LNCaP clone FGC (cell line): ENCODE measurements at regions not wholly inside any gene's neighbourhood (a gene's known extent, or its start where the extent isn't known, plus 50 kb on each side); places are given as distances from the start of the nearest gene placed in this dataset.

Source experiments
- DNase-seq: peaks from one replicate; pipeline ENCODE4 v3.0.0-alpha.2; 2011; ENCODE audit warnings: low read depth
- H3K4me3 ChIP-seq: 2 replicates; pipeline ENCODE4 v1.5.1; 2011; ENCODE audit warnings: mild to moderate bottlenecking, low read depth, low read length, control low read depth
- CTCF ChIP-seq: IDR thresholded peaks from 2 replicates; pipeline ENCODE4 v1.5.1; 2012; ENCODE audit warnings: mild to moderate bottlenecking; ENCODE audit not compliant: control insufficient read depth, insufficient read depth; ENCODE audit errors: extremely low read depth

GRCh38 chr13:64338671-64339070 lies 2891.5 kb downstream of the PCDH9 start:
- TF ChIP-seq CTCF: no peak
- DNase-seq: no peak

GRCh38 chr13:64333888-64334287 lies 2896.2 kb downstream of the PCDH9 start:
- DNase-seq: no peak
- TF ChIP-seq CTCF: no peak
- H3K4me3 ChIP-seq: no peak overlapping the region

More at GRCh38 chr13:64338671-64339070, 2891.5 kb downstream of the PCDH9 start:
- no peak overlapping the region for H3K4me3 ChIP-seq

- DNase-seq: no peak
- H3K4me3 ChIP-seq: no peak overlapping the region
- no peak for TF ChIP-seq CTCF
Observed at GRCh38 chr13:64332048-64332447, 2898.1 kb downstream of the PCDH9 start.

GRCh38 chr13:64327505-64328194 lies 2902.5 kb downstream of the PCDH9 start:
- no peak for DNase-seq
- no peak overlapping the region for H3K4me3 ChIP-seq
- no peak for TF ChIP-seq CTCF

GRCh38 chr13:64314331-64314730 lies 2898.7 kb upstream of the PCDH20 start:
- DNase-seq: no peak
- no peak for TF ChIP-seq CTCF
- H3K4me3 ChIP-seq: no peak overlapping the region

- H3K4me3 ChIP-seq: no peak overlapping the region
- TF ChIP-seq CTCF: no peak
- DNase-seq: no peak
Observed at GRCh38 chr13:64311948-64312347, 2896.3 kb upstream of the PCDH20 start.

GRCh38 chr13:64311112-64311511 lies 2895.5 kb upstream of the PCDH20 start:
- no peak overlapping the region for H3K4me3 ChIP-seq
- TF ChIP-seq CTCF: no peak
- no peak for DNase-seq
